ENCODE measurements at regions not wholly inside any gene's neighbourhood (a gene's known extent, or its start where the extent isn't known, plus 50 kb on each side); places are given as distances from the start of the nearest gene placed in this dataset.

DNA sequence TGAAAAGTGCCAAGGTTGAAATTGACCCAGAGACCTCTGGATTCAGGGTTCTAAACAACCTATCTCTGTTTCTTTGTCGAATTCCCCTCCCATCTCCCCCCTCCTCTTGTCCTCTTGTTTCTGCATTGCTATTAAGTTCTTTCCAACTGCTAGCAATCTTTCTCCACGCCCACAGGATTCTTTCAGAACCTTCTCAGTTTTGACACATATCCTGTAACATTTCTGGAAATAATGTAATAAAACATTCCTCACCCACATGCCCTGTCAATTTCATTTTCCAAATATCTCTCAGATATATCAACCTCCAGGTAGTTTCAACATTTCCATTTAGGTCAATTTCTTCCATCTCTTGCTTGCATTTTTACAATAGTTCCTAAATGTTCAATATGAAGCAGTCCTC is 1105.9 kb downstream of the ARAP2 start:
- TF ChIP-seq, protein P1, sequence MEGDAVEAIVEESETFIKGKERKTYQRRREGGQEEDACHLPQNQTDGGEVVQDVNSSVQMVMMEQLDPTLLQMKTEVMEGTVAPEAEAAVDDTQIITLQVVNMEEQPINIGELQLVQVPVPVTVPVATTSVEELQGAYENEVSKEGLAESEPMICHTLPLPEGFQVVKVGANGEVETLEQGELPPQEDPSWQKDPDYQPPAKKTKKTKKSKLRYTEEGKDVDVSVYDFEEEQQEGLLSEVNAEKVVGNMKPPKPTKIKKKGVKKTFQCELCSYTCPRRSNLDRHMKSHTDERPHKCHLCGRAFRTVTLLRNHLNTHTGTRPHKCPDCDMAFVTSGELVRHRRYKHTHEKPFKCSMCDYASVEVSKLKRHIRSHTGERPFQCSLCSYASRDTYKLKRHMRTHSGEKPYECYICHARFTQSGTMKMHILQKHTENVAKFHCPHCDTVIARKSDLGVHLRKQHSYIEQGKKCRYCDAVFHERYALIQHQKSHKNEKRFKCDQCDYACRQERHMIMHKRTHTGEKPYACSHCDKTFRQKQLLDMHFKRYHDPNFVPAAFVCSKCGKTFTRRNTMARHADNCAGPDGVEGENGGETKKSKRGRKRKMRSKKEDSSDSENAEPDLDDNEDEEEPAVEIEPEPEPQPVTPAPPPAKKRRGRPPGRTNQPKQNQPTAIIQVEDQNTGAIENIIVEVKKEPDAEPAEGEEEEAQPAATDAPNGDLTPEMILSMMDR (conservative IDR thresholded peaks at IDR 0.05; ENCODE audit: low read length), result no peak
- TF ChIP-seq EZH2phosphoT487 (IDR thresholded peaks at IDR 0.05; ENCODE audit: borderline replicate concordance), result no peak

Data from Loucy (cell line).